Activated CD4-positive, alpha-beta T cell treated with anti-CD3 and anti-CD28 coated beads for 48 hours (primary cell): ENCODE measurements at regions not wholly inside any gene's neighbourhood (a gene's known extent, or its start where the extent isn't known, plus 50 kb on each side); places are given as distances from the start of the nearest gene placed in this dataset.
"Not testable (repeated sequence)": the region's sequence is repeated elsewhere in the genome, so short reads cannot be mapped to it uniquely, and the experiment has no call there.

Experiments used
- DNase-seq: peaks from one replicate; pipeline ENCODE4 v3.0.0-alpha.2; 2020

- DNase-seq: no peak
These were observed 438.3 kb upstream of the SEL1L start for GRCh38 chr14:81971911-81972310.

- no peak for DNase-seq
These were observed 438.9 kb upstream of the SEL1L start for GRCh38 chr14:81972601-81973000.

- DNase-seq: no peak
These were observed 440.9 kb upstream of the SEL1L start for GRCh38 chr14:81974543-81974942.

GRCh38 chr14:81980601-81981306 is 447.1 kb upstream of the SEL1L start:
- DNase-seq: no peak

- DNase-seq: no peak
These were observed 447.6 kb upstream of the SEL1L start for GRCh38 chr14:81981307-81981675.

- no peak for DNase-seq
These were observed 448.4 kb upstream of the SEL1L start for GRCh38 chr14:81982046-81982445.

- no peak for DNase-seq
These were observed 452.4 kb upstream of the SEL1L start for GRCh38 chr14:81986005-81986404.

- DNase-seq: no peak
These were observed 455.6 kb upstream of the SEL1L start for GRCh38 chr14:81989211-81989610.

GRCh38 chr14:81990312-81990761 is 456.7 kb upstream of the SEL1L start:
- peak; percentile 53 for DNase-seq

GRCh38 chr14:81991998-81992397 is 458.3 kb upstream of the SEL1L start:
- DNase-seq: peak; percentile 2

GRCh38 chr14:81993432-81993831 is 459.8 kb upstream of the SEL1L start:
- DNase-seq: no peak

GRCh38 chr14:82003426-82003825 is 469.8 kb upstream of the SEL1L start:
- no peak for DNase-seq

GRCh38 chr14:82009076-82009475 is 475.4 kb upstream of the SEL1L start:
- DNase-seq: no peak

GRCh38 chr14:82009993-82010392 is 476.3 kb upstream of the SEL1L start:
- DNase-seq: no peak

- no peak for DNase-seq
These were observed 477.8 kb upstream of the SEL1L start for GRCh38 chr14:82011460-82011859.

GRCh38 chr14:82029038-82029437 is 495.4 kb upstream of the SEL1L start:
- DNase-seq: no peak

GRCh38 chr14:82035397-82035796 is 501.7 kb upstream of the SEL1L start:
- DNase-seq: no peak

GRCh38 chr14:82038066-82038465 is 504.4 kb upstream of the SEL1L start:
- DNase-seq: not testable (repeated sequence)

GRCh38 chr14:82045339-82045738 is 511.7 kb upstream of the SEL1L start:
- DNase-seq: no peak

- DNase-seq: no peak
These were observed 513.0 kb upstream of the SEL1L start for GRCh38 chr14:82046512-82047226.

GRCh38 chr14:82047777-82048470 is 514.3 kb upstream of the SEL1L start:
- DNase-seq: no peak

GRCh38 chr14:82052778-82053177 is 519.1 kb upstream of the SEL1L start:
- DNase-seq: no peak

GRCh38 chr14:82055515-82056115 is 522.0 kb upstream of the SEL1L start:
- no peak for DNase-seq

GRCh38 chr14:82060219-82060618 is 526.6 kb upstream of the SEL1L start:
- DNase-seq: no peak
